Esophagus squamous epithelium (tissue), 4 donors: ENCODE measurements at regions not wholly inside any gene's neighbourhood (a gene's known extent, or its start where the extent isn't known, plus 50 kb on each side); places are given as distances from the start of the nearest gene placed in this dataset.

Source experiments
- CTCF ChIP-seq, 6 experiments: fragments of 450-650 bp in 4 of 6; fragments of 200-600 bp in 2 of 6; sonication (generic) in 2 of 6; IDR thresholded peaks; one replicate each; pipeline ENCODE4 v1.5.1; 2016 to 2019; ENCODE audit warnings: antibody characterized with exemption in 6 of 6, mild to moderate bottlenecking in 4 of 6, moderate library complexity in 4 of 6
- POLR2A ChIP-seq, 4 donors: fragments of 450-650 bp; IDR thresholded peaks; one replicate each; pipeline ENCODE4 v1.6.1; 2017; ENCODE audit warnings: antibody characterized with exemption in 4 of 4, mild to moderate bottlenecking in 4 of 4, moderate library complexity in 3 of 4

DNA sequence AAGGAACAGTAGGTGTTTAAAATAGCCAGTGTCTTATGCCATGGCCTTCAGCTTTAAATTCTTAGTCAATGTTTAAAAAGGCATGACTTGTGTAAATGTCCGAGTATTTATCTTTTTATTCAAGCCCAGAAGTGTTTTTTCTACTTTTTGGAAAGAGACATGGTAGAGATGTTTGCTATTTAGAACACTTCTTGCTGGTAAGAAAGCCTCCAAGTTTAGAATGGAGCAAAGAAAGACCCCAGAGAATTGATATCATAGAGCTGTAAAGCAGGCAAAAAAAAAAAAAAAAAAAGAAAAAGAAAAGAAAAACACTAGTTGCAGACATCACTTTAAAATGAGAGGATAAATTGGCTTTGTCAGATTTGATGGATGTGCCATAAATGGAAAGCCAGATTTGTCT lies 375.1 kb downstream of the TMEM167A start:
- TF ChIP-seq CTCF (IDR thresholded peaks at IDR 0.05) (no peak), POLR2A (IDR thresholded peaks at IDR 0.05) (no peak)
